ENCODE measurements at regions not wholly inside any gene's neighbourhood (a gene's known extent, or its start where the extent isn't known, plus 50 kb on each side); places are given as distances from the start of the nearest gene placed in this dataset.

DNA sequence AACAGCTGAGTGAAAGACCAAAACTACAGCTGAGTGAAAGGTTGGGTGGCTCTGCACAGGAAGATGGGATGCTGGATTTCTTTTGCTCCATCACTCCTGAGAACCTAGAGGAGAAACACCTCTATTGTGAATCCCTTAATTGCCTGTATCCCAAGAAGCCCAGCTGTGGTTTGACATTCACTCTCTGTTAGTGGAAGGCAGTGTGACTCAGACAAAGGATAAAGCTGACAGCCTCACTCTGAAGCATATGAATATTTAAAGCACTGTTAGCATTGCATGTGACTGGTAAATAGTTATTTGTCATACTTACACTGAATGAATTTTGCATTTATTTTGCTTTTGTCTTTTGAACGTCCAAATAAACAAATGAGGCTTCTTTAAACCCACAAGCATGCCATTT is 367.1 kb upstream of the RIOK2 start:
- POLR2A ChIA-PET (ENCODE audit: partially characterized antibody), result interaction anchor here (0.7 kb wide), 1 partner anchor 16 kb away, joined by 3 read pairs; no protein-coding TSS in a partner anchor
- FAIRE-seq (peak; percentile 24), DNase-seq (ENCODE audit: low read depth in 1 of 2, low spot score in 2 of 2) (no peak)
- Histone ChIP-seq H2AFZ (ENCODE audit: low read length) (no peak overlapping the region), H4K20me1 (replicated peaks in 1 of 2; ENCODE audit: control insufficient read depth in 1 of 2, insufficient read depth in 2 of 2, low read length in 2 of 2) (no peaks in the 10 kb centered on the region), H2BK120ac (replicated peaks; ENCODE audit: low read depth, low read length) (no peak overlapping the region), H3K4me2 (ENCODE audit: insufficient read depth in 1 of 2, low read depth in 2 of 2, low read length in 2 of 2) (no peak overlapping the region), H3K79me2 (ENCODE audit: control insufficient read depth in 1 of 2, insufficient read depth in 2 of 2, low read length in 2 of 2) (no peaks in the 10 kb centered on the region), H3K4ac (replicated peaks; ENCODE audit: insufficient read length, low read depth, low read length) (no peak overlapping the region), H3K14ac (ENCODE audit: insufficient read length) (no peak overlapping the region), H4K8ac (ENCODE audit: extremely low read depth, insufficient read depth, low read length) (no peak overlapping the region), H3K4me1 (replicated peaks in 1 of 4; ENCODE audit: control insufficient read depth in 3 of 4, insufficient read depth in 4 of 4, low read length in 3 of 4) (peaks cover 0 to 3% (median under 1%) of the 10 kb centered on the region in 4 experiments; a peak in 3 of 7 replicates), H3K27ac (ENCODE audit: low read depth, low read length) (no peak overlapping the region), H3K18ac (ENCODE audit: extremely low read depth, low read length) (no peak overlapping the region), H3K23me2 (ENCODE audit: low read depth, low read length) (no peaks in the 10 kb centered on the region), H3K23ac (ENCODE audit: insufficient read length) (no peak overlapping the region), H3K9me3 (ENCODE audit: insufficient read depth in 2 of 2, low read depth in 1 of 2, low read length in 1 of 2) (no peaks in the 10 kb centered on the region), H3K79me1 (ENCODE audit: low read depth, low read length) (no peaks in the 10 kb centered on the region), H3K9ac (replicated peaks in 1 of 4; ENCODE audit: extremely low read depth in 1 of 4, low read depth in 3 of 4, low read length in 3 of 4) (no peak overlapping the region), H2AK5ac (ENCODE audit: low read depth, low read length) (no peak overlapping the region), H2BK5ac (ENCODE audit: low read depth, low read length) (no peak overlapping the region), H3K4me3 (ENCODE audit: extremely low read depth in 1 of 4, insufficient read depth in 2 of 4, low read depth in 3 of 4, low read length in 4 of 4) (no peak overlapping the region), H4K91ac (replicated peaks; ENCODE audit: insufficient read length, low read length) (no peak overlapping the region), H2BK20ac (ENCODE audit: low read length) (no peak overlapping the region), H3K27me3 (replicated peaks in 1 of 4; ENCODE audit: control insufficient read depth in 3 of 4, extremely low read depth in 1 of 4, insufficient read depth in 3 of 4, low read length in 3 of 4) (no peaks in the 10 kb centered on the region), H3K56ac (replicated peaks; ENCODE audit: insufficient read length, low read depth, low read length) (no peak overlapping the region), H3K36me3 (ENCODE audit: control insufficient read depth in 2 of 4, insufficient read depth in 4 of 4, low read length in 3 of 4) (no peaks in the 10 kb centered on the region), H2BK12ac (ENCODE audit: low read depth, low read length) (no peak overlapping the region), H2BK15ac (ENCODE audit: low read length) (no peak overlapping the region), H4K5ac (ENCODE audit: insufficient read length, low read depth, low read length) (no peak overlapping the region)
- CTCF ChIA-PET (ENCODE audit: partially characterized antibody), result interaction anchor here (1.0 kb wide), 2 partner anchors 9 to 1221 kb away, joined by 3 read pairs; no protein-coding TSS in a partner anchor
- WGBS, 2 experiments (ENCODE audit: extremely low coverage in 1 of 2, insufficient coverage in 1 of 2, insufficient read length in 1 of 2, insufficient replicate concordance in 2 of 2, low coverage in 1 of 2, low lambda C conversion rate in 2 of 2, missing lambda C conversion rate in 1 of 2), result 16% methylated on average over 1 of the region's 1 CpG; no CpG with 5 or more reads in 1 of the 2 experiments
- TF ChIP-seq SAP30 (IDR thresholded peaks at IDR 0.05; ENCODE audit: insufficient read depth, insufficient replicate concordance, low read length) (no peak), SIN3A (conservative IDR thresholded peaks at IDR 0.05 in 1 of 2, IDR thresholded peaks at IDR 0.05 in 1 of 2; ENCODE audit: low read depth in 1 of 2, low read length in 2 of 2) (peak; percentile 55 to 64; a peak in 1 of 4 replicates)

All from H1 (cell line).